Mesenteric fat pad (tissue), 1 donor: ENCODE measurements at regions not wholly inside any gene's neighbourhood (a gene's known extent, or its start where the extent isn't known, plus 50 kb on each side); places are given as distances from the start of the nearest gene placed in this dataset.
"Not testable (repeated sequence)": the region's sequence is repeated elsewhere in the genome, so short reads cannot be mapped to it uniquely, and the experiment has no call there.

Experiments used
- DNase-seq: peaks from one replicate; pipeline ENCODE4 v3.0.0-alpha.2; 2020; ENCODE audit warnings: low spot score
- donor health status: DM: yes; HTN: yes; CAD: no.

- DNase-seq: no peak
Measured at GRCh38 chr7:25436413-25436812, 208.1 kb upstream of the NPVF start.

GRCh38 chr7:25437308-25437707 lies 209.0 kb upstream of the NPVF start:
- no peak for DNase-seq

GRCh38 chr7:25444991-25445390 lies 216.7 kb upstream of the NPVF start:
- no peak for DNase-seq

- DNase-seq: no peak
Measured at GRCh38 chr7:25448301-25448700, 220.0 kb upstream of the NPVF start.

GRCh38 chr7:25454020-25454419 lies 225.7 kb upstream of the NPVF start:
- no peak for DNase-seq

- no peak for DNase-seq
Measured at GRCh38 chr7:25454562-25455041, 226.3 kb upstream of the NPVF start.

- DNase-seq: no peak
Measured at GRCh38 chr7:25455683-25456251, 227.5 kb upstream of the NPVF start.

- no peak for DNase-seq
Measured at GRCh38 chr7:25456467-25457171, 228.3 kb upstream of the NPVF start.

GRCh38 chr7:25459057-25459456 lies 230.8 kb upstream of the NPVF start:
- no peak for DNase-seq

GRCh38 chr7:25460433-25460832 lies 232.1 kb upstream of the NPVF start:
- no peak for DNase-seq

- no peak for DNase-seq
Measured at GRCh38 chr7:25469669-25470068, 241.4 kb upstream of the NPVF start.

- DNase-seq: no peak
Measured at GRCh38 chr7:25476863-25477499, 248.7 kb upstream of the NPVF start.

- DNase-seq: not testable (repeated sequence)
Measured at GRCh38 chr7:25478221-25478620, 249.9 kb upstream of the NPVF start.

GRCh38 chr7:25478925-25479324 lies 250.6 kb upstream of the NPVF start:
- DNase-seq: no peak

GRCh38 chr7:25481891-25482290 lies 253.6 kb upstream of the NPVF start:
- DNase-seq: no peak

- no peak for DNase-seq
Measured at GRCh38 chr7:25482631-25483030, 254.3 kb upstream of the NPVF start.

- DNase-seq: no peak
Measured at GRCh38 chr7:25485026-25485425, 256.7 kb upstream of the NPVF start.

GRCh38 chr7:25486656-25487055 lies 258.4 kb upstream of the NPVF start:
- no peak for DNase-seq

GRCh38 chr7:25493805-25494366 lies 265.6 kb upstream of the NPVF start:
- DNase-seq: no peak

GRCh38 chr7:25494896-25495295 lies 266.6 kb upstream of the NPVF start:
- no peak for DNase-seq

- no peak for DNase-seq
Measured at GRCh38 chr7:25495342-25496250, 267.3 kb upstream of the NPVF start.
